ENCODE measurements at regions not wholly inside any gene's neighbourhood (a gene's known extent, or its start where the extent isn't known, plus 50 kb on each side); places are given as distances from the start of the nearest gene placed in this dataset.
"Not testable (repeated sequence)": the region's sequence is repeated elsewhere in the genome, so short reads cannot be mapped to it uniquely, and the experiment has no call there.

DNA sequence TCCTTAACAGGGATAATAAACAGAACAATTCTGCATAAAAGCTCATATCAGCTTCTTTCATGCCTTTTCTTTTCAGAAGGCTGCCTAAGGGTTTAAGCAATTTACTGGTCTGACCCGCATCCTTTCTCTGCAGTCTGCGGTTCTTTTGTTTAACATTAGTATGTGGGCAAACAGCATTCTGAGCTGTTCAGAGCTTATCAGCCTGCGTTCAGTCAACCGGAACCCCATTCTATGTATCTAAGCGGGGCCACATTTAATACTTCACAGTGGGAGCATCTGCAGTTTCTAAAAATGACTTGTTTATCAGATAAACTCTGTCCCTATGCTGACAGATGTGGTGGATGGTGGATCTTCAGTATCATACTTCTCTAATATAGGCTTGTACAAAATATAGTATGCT is 758.9 kb upstream of the MMS22L start:
- no peak for DNase-seq

DNA sequence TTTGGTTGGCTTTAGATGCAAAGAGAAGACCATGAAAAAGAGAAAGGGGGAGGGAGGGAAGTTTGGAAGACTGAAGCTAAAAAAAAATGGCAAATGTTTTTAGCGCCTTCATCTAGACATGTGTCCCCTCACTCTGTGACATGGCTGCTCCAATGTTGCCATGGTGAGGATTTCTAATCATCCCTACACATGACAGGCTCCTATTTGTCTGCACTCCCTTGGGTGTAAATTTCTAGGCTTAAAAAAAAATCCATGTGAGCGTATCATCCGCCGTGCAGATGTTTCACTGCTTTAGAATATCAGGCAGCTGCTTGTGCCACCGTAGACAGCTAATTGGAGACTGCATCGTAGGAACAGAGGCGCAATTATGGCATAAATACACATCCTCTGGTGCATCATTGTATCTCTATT is 761.1 kb upstream of the MMS22L start:
- DNase-seq, result no peak

DNA sequence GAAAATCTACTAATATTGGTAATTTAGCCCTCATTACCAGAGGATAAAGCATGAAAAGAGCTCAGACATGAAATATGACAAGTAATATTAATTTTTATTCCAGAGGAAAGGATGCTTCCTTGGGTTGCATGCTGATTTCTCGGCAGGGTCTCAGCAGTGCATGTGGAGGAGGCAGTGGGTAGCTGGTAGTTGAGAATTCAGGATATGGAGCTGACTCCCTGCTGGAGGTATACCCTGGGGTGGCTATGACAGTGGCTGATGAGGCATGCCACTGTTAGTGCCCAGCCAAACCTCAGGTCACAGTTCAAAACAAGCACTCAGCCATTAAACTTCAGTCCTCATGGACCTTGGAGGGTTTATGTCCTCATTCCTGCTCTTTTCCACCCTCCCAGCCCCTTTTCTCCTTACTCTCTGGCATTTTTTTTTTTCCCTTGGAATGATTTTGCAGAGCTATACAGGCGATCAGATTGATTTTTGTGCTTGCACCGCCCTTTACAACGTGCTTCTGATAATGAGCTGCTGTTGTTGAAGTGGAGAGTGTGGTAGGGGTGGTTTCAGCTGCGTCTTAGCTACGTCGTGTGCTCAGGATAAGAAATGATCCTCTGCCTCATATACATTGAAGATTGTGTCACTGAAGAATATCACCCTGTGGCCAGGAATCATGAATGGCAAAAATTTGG is 761.9 kb upstream of the MMS22L start:
- DNase-seq, result no peak

DNA sequence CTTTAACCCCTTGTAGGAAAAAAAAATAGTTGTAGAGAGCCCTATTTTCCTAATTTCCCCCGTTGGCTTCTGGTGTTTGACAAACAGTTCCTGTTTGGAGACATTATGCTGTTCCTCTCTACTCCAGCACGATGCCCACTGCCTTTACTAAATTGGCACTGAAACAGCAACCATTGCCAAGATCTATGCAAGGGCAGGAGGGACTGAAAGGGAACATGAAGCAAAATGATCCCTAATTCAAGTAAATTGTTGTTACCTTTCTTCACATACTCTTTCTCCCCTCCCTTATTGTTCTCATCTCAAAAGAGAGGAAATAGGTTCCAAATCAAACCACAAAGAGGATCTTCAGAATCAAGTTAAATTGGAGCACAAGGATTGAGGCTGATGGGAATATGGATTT is 764.1 kb upstream of the MMS22L start:
- no peak for DNase-seq

DNA sequence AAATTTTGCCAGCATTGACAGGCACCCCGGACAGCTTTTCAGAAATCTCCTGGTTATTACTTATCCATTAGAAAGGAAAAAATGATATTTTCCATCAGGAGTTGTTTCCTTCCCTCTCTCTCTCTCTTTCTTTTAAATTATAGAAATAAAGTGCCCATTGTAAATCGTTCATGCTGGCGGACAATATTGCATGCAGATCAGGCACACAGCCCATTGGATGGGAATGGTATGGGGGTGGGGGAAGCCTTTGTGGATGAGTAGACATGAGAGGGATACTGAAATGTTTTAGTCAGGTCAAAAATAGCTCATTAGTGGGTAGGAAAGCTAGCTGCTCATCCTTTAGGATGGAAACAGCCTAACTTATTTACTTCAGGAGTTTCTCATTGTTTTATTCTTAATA is 764.9 kb upstream of the MMS22L start:
- DNase-seq, result no peak

DNA sequence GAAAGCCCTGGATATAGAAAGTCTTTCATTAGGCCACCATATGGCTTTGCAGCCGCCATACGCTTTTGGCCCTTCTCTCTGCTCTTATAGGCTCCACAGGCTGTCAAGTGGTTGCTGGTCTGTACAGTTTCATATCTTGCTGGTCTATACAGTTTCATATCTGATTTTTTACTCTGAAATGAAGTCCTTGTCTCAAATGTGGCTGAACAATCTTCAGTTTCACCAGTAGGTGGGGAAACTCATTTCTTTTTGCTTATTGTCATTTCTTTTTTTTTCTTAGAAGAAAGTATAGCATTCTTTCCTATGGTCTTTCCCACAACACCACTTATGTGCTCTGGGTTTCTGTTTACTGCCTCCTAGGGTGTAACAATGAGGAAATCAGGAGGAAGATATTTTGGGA is 771.4 kb upstream of the MMS22L start:
- no peak for DNase-seq

DNA sequence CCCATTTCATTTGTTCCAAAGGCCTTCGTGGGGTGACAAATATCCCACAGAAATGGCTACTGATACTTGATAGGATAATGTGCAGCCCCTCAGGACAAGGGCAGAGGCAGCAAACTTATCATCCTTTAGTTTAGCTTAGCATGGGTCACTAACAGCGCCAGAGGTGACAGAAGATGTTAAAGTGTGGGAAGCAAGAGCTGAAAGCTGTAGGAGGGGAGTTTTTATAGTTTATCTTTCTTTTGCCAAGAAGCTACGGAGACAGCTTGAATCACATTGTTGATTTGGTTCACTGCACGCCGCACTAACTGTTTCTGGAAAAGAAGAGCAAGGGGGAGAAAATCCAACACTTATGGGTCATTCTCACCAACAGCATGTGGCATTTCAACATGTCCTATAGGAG is 773.9 kb upstream of the MMS22L start:
- DNase-seq, result no peak

DNA sequence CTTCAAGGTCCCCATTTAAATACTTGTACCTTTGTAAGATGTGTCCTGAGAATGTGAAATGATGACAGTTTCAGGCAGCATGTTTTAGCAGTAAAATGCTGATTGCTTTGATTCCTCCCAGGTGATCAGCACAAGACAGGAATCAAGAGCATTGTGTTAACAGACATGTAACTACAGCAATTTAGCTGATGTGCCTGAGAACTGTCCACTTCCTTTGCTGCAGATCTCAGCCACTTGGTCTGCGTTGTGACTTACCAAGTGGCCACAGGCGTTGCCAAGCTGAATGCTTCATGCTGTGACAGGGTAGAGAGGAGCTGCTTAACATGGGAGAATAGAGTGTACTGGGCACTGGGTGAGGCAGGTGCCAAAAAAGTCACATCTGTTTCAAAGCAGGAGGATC is 767.0 kb upstream of the POU3F2 start:
- DNase-seq, result no peak

DNA sequence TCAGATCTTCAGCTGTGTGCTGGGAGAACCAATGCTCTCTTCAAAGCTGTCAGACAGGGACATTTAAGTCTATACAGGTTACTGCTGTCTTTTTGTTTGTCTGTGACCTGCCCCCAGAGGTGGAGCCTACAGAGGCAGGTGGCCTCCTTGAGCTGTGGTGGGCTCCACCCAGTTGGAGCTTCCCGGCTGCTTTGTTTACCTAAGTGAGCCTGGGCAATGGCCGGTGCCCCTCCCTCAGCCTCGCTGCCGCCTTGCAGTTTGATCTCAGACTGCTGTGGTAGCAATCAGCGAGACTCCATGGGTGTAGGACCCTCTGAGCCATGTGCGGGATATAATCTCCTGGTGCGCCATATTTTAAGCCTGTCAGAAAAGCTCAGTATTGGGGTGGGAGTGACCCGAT is 745.8 kb upstream of the POU3F2 start:
- not testable (repeated sequence) for DNase-seq

DNA sequence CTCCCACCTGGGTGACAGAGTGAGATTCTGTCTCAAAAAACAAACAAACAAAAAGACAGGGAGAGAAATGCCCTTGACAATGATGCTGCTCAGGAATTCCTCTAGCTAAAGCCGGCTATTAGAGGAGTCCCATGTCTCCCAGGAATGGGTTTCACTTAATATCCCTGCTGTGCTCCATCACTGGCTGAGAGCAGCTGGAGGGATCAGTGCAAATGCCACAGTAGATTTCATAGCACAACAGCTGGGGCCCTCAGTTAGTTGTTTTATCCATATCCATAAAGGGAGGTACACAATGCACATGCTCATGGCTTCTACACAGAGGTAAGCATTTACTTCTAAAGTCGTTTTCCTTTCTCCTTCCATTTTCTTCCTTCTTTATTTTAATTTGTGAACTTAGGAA is 742.0 kb upstream of the POU3F2 start:
- DNase-seq, result no peak

DNA sequence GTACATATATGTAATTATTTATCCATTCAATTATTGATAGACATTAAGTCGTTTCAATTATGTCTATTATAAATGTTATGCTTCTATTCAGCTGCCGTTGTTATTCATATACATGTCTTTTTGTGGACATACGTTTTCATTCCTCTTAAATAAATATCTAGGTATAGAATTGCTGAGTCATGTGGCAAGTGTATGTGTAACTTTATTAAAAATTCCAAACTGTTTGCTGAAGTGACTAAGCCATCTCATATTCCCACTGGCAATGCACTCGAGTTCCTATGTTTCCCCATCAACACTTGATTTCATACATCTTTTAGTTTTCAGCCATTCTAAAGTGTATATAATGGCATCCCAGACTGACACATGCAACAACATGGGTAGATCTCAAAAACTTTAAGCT is 739.7 kb upstream of the POU3F2 start:
- DNase-seq, result no peak

DNA sequence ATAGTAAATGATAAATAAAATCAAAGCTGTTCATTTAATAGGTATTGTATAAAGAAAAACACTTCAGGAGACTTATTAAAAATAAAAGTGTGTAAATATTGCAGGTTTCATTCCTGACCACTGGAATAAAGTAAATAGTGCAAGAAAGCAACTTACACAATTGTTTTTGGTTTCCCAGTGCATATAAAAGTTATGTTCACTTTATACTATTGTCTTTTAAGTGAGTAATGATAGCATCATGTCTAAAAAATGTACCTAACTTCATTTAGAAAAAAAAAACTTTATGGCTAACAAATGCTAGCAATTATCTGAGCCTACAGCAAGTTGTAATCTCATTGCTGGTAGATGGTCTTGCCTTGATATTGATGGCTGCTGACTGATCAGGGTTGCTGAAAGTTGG is 726.6 kb upstream of the POU3F2 start:
- no peak for DNase-seq

DNA sequence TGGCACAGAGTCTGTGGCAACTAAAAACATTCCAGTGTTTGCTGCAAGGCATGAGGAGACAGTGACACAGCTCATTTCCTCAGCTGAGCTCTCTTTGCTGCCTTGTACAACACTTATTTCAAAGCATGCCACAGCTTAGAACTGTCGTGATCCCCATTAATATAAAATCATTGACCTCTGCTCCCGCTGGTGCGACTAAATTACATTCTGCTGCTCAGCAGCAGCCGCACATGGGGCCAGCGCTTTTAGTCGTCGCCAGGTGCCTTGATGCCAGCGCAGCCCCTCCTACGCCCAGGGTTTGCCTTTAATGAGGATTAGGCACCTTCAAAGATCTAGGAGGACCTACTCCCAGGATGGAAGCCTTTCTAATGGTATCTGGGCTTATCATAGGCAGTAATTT is 717.9 kb upstream of the POU3F2 start:
- DNase-seq, result no peak

DNA sequence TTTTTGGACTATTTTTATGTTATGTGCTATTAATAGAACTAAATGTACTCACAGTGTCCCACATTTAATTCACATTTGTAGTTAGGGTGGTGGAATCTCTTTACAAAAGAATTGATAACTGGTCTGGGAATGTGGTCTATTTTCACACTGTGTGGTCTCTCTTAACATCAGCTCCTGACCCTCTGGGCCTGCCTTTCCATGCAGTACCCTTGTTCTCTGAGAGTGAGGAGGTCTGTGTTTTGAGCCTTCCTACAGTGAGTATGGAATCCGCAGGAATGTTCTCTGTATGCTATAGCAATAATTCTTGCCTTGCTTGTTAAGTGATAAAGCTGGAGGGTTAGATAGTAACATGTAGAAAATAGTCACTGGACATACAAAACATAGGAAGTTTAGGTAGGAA is 717.3 kb upstream of the POU3F2 start:
- no peak for DNase-seq

DNA sequence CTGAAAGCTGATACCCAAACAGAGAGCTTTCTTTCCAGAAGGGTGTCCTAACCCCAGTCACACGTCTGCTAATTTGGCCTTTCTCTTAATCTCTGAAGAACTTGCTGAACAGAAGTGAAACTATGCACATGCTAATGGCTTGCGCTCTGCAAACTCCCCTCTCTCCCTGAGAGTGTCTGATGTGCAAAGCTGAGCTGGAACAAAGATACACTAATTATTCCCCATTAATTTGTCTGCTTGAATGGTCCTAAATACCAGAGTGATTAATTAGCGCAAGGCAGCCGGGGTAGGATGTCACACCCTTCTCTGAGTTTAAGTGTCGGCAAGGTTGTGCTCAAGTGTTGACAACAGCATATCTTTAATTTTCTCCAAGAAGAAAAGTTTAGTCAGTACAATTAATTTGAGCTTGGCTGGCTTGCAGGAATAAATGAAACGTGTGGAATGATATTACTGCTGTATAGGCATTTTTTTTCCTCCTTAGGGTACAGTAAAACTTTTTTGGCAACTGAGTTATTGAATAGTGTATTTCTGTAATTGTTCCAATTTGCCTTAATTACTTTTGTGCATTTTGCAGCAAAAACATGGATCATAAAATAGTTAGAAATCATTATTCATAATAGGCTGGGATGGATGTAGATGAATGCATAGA is 715.9 kb upstream of the POU3F2 start:
- DNase-seq, result no peak

DNA sequence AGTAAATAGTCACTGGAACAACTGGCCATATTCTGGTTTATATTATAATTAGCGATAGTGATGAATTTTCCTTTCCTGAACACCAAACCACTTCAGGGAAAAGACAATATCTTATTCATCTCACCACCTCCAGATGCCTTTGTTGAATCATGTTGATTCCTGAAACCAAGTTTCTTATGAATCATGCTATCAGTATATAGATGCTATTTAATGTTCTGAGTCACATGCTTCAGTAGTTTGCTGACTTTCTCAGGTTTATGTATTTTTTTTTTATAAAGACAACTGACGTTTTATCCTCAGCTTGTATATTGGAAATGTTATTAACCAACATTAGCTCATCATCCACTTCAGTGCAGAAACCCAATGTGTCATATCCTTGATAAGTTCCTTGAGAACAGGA is 710.2 kb upstream of the POU3F2 start:
- no peak for DNase-seq

DNA sequence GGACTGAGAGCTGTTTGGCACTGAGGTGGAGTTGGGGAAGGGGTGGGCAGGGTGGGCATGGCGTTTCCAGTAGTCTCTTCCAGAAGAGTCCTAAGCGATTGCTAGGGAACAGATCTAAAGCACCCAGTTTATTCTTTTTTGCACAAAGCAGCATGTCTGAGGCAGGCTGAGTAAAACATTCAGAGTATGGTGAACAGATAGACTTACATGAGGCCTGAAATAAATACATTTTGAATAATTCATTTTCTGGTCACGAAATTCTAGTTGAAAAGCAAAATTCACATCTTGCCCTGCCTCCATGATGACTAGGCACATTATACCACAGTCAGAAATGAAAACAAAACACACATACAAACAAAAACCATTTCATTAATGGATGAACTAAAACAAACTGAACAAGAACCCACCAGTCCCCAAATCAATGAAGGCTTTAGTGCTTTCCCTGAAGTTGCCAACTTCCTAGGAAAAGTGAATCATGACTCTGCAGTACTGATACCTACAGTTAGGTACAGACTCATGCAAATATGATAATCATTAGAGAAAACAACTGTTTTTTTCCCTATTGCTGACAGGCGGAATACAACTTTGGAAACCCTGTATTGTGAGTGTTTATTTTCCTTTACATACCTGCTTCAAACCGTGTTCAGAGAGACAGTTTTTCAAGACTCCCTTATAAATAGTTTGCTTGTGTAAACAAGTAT is 702.9 kb upstream of the POU3F2 start:
- DNase-seq, result no peak

DNA sequence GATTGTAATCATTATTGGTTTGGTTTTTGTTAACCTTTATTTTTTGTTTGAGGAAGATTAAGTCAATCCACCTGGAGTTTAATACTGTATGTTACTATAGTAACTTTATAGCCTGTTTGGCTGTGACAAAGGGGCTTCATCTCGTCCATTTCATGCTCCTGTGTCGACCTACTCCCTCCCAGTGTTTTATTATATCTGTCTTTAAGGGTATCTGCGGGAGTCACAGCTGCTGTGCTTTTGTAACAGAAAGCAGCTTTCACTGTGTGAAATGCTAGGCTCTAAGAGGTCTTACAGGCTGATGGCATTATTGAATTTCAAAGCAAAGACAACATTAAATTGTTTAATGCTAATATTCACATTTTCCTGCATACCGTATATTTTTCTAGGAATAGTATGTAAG is 698.0 kb upstream of the POU3F2 start:
- DNase-seq, result no peak

DNA sequence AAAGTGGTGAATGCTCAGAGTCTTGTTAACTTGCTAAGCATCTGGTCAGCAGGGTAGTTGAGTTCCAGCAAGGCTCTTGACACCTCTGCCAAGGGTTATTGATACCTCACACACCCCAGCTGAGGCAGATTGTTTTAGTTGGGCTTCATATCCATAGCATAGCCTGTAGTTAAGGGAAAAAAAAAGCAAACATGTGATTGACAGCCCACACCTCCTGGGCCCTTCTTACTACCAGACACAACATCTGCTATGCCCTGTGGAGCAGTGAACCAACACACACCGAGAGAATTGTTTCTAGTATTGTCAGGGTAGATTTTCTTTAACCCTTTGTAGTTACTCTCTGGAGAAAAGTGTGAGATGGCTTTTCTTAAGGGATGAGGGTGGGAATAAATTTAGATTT is 697.0 kb upstream of the POU3F2 start:
- no peak for DNase-seq

DNA sequence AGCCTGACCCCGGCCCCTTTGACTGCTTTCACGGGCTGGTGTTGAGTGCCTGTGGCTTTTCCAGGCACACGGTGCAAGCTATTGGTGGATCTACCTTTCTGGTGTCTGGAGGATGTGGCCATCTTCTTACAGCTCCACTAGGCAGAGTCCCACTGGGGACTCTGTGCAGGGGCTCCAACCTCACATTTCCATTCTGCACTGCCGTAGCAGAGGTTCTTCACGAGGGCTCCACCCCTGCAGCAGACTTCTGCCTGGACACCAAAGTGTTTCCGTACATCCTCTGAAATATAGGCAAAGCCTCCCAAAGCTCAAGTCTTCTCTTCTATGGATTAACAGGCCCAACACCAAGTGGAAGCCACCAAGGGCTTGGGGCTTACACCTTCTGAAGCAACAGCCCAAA is 691.5 kb upstream of the POU3F2 start:
- no peak for DNase-seq

DNA sequence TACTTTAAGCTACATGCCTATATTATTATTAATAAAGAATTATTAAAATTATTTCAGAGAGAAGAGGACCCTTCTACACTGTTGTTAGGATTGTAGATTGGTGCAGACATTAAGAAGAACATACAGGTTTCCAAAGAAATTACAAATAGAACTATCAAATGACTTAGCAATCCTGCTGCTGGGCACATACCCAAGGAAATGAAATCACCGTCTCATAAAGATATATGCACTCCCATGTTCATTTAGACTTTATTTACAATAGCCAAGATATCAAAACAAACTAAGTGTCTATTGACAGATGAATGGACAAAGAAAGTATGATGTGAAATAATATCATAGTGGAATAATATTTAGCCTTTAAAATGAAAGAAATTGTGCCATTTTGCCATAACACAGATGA is 687.7 kb upstream of the POU3F2 start:
- DNase-seq, result no peak

DNA sequence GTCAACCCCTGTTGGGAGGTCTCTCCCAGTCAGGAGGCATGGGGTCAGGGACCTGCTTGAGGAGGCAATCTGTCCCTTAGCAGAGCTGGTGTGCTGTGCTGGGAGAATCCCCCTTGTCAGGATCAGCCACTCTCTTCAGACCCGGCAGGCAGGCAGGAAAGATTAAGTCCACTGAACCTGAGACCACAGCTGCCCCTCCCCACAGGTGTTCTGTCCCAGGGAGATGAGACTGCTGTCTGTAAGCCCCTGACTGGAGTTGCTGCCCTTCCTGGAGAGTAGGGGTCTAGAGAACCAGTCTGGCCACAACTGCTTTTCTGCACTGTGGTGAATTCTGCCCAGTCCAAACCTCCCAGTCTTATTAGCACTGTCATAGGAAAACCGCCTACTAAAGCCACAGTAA is 677.8 kb upstream of the POU3F2 start:
- no peak for DNase-seq

DNA sequence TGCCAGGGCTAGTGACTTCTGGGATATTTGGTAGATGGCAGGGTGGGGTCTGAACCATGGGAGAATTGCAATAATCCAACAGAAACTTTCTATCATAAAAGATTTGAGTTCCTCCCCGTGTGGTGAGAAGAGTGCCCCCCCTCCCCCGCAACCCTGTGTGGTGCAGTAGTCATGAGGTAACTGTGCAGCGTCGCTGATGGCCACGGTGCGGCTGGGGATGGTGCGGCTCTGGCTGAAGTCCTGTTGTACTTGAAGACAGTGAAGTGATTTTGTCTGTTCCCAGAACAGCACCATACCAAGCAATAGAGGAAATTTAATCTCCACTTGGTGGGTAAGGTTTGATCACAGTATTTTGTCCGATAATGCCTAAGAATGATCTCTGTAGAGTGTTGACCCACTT is 654.8 kb upstream of the POU3F2 start:
- DNase-seq, result no peak

DNA sequence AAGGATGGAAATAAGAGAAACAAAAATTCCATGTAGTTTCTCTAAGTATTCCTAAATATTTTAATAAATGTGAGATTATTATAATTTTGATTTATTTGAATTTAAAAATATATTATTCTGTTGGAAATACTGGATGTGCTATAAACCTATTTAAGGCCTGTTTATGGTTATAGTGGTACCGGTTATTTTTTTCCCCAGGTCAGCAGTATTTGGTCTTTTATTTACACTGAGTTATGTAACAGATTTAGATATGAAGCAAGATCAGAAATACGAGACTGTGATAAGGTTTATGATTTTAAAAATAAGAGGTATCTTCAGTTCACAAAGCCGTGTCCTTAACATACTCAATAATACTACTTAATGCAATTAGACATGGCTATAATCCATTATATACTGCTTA is 634.3 kb upstream of the POU3F2 start:
- no peak for DNase-seq
